ENCODE measurements at regions not wholly inside any gene's neighbourhood (a gene's known extent, or its start where the extent isn't known, plus 50 kb on each side); places are given as distances from the start of the nearest gene placed in this dataset.

DNA sequence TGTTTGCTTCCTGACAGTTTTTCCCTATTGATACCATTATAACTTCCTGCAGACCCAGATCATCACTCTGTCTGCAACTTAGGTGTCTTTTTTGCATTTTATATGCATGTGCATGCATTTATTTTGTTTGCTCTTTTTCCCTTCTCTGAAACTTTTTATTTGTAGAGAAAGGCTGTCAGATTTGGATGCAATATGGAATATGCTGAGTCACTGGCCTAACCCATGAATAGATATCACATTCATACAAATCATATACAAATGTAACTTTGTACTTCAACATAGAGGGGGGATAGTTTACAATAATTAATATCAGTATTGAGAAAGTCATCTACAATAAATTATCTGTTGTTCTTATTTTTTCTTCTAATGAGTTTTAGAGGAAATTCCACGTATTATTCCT, 1465.0 kb downstream of the EFNB2 start:
- DNase-seq = no peak

GRCh38 chr13:105069106-105069505, 1466.4 kb downstream of the EFNB2 start:
- no peak for DNase-seq

DNA sequence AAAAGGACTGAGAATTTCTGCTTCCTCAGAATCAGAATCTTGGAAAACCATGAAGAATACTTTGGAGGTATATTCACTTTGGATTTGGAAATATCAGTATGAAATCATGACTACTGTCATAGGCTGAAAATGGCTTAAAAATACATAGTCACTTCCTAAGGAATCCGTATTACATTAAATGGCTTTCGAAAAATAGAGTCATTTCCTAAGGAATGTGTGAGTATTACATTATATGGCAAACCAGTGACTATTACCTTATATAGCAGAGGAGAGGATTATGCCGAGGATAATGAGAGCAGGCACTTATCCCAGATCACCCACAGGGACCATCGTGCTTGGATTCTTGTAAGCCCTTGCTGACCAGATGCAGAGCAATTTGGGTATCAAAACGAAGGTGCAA, 1471.8 kb downstream of the EFNB2 start:
- no peak for DNase-seq

DNA sequence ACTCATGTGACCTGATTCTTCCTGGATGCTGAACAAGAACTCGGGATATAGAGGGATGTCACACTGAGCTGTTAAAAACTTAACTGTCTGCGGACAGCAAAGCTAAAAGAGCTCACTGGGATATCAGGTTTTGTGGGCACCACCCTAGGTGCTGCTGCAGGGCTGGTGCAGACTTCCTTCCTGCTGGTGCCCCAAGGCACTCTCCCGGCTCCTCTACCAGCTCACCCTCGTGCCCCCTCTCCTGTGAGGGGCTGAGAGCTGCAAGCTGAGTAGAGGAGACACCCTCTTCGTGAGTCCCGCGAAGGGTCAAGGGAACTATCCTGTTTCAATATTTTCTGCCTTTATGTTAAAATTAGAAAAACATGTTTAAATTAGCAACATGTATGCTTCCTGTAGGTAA, 1475.7 kb downstream of the EFNB2 start:
- no peak for DNase-seq

- DNase-seq = no peak
Observed at GRCh38 chr13:105058517-105058916, 1476.9 kb downstream of the EFNB2 start.

- DNase-seq = no peak
Observed at GRCh38 chr13:105052711-105053110, 1482.8 kb downstream of the EFNB2 start.

DNA sequence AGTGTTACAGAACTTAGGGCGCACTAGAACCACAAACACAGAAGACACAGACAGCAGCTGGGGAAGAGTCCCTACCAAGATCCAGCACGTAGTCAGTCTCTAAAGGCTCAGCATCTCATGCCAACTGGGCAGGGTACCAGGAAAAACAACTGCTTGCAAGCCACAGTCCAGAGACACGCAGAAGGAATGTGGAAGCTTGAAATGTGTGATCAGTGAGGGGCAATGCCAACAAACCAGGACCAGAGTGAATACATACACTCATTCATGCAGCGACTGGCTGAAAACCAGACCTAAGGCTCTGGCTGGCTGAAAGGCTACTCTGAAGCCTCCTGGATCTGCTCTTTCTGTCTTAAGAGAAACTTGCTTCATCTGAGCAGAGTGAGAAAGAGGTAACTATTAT, 1484.8 kb downstream of the EFNB2 start:
- no peak for DNase-seq

DNA sequence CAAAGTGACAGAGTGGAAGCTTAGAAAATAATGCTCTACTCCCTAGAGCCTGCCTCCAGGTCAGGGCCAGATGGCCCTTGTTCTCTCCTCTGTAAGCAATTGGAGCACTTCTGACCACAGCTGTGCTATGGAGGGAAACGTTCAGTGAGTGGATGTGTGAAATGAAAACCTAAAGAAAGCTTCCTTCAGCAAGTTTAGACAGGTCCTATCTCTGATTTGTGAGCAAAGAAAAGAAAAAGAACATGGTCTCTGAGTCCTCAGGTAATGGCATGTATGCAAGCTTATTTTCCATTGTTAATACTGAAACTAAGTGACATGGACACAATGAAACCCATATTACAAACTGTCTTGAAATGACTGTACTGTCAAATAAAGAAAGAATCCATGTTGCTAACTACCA, 1486.8 kb downstream of the EFNB2 start:
- DNase-seq = peak; percentile 75

DNA sequence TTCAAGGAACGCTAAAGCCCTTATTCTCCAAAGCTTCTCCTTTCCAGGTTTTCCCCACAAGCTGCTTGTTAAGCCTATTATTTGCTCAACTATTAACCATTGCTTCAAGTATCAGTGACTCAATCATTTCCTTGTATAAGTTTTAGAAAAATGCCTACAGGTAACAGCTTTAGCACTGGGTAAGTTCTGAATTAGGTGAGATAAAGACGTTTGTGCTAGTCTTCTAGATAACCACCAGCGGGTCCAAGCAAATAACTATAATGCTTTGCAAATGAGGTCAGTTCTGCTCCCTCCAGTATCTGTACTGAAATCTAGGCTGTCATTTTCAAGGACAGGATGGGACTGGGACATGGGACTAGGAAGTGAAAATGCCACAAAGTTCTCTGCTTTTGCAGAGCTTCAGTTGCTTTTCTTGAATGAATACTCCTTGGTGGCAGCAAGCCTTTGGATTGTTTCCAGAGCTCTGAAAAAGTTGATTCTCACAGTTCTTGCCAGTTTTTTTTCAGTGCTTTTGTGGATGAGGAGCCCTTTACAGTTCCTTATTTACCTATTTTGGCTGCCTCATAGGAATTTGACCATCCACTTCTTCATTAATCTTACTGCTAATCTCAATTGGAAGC, 1487.7 kb downstream of the EFNB2 start:
- no peak for DNase-seq

DNA sequence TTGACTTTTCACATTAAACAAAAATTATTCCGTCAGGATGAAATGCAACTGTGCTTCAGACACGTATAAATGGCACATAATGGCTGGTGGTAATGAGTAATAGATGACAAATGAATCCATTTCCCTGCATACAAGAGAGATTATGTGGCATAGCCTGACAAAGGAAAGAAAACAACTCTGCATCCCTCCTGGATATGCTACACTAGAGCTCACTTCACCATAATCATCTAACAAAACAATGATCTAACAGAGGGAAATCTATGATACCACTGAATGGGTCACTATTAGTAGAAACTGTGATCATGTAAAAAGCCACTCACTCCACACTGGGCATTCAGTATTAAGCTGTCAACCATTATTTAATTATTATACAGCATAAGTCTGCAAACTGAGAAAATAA, 1498.4 kb downstream of the EFNB2 start:
- DNase-seq = no peak

DNA sequence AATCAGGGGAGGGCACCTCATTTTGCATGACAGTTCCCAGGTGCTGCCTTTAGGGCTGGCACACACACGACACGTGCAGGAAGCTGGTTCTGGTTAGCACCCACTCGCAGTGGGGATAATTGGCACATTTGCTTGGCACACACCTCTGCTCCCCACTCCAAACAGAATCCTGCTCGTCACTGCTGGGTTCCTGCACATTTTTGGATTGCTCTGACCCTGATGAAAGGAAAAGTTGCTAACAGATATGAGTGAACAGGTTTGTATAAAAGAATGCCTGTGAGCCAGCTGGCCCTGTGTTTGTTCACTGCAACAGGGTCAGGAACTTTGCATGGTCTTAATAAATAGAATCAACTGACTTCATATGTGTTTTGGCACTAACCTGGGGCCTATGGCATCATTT, 1500.4 kb downstream of the EFNB2 start:
- no peak for DNase-seq

DNA sequence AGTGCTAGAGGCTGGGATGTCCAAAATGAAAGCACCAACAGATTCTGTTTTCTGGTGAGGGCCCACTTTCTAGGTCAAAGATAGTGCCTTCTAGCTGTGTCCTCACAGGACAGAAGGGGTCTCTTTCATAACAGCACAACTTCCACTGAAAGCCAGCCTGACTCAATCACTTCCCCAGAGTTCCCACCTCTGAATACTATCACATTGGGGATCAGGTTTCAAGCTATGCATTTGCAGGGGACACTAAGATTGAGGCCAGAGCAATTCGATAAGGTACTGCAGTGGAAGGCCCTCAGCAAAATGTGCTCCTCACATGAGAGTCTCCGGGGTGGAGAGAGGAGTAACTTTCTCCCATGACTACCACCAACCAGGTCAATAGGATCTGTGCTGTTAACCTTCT, 1501.5 kb downstream of the EFNB2 start:
- no peak for DNase-seq

- peak; percentile 5 for DNase-seq
Observed at GRCh38 chr13:105031306-105031705, 1504.2 kb downstream of the EFNB2 start.

DNA sequence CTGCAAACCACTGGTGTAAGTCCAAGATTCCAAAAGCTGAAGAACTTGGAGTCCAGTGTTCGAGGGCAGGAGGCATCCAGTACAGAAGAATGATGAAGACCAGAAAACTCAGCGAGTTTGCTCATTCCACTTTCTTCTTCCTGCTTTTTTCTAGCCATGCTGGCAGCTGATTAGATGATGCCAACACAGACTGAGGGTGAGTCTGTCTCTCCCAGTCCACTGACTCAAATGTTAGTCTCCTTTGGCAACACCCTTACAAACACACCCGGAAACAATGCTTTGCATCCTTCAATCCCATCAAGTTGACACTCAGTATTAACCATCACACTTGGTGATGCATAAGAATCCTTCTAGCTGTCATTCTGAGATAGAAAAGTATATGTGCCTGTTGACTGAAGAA, 1504.6 kb downstream of the EFNB2 start:
- no peak for DNase-seq

GRCh38 chr13:105019073-105019472, 1516.4 kb downstream of the EFNB2 start:
- no peak for DNase-seq

DNA sequence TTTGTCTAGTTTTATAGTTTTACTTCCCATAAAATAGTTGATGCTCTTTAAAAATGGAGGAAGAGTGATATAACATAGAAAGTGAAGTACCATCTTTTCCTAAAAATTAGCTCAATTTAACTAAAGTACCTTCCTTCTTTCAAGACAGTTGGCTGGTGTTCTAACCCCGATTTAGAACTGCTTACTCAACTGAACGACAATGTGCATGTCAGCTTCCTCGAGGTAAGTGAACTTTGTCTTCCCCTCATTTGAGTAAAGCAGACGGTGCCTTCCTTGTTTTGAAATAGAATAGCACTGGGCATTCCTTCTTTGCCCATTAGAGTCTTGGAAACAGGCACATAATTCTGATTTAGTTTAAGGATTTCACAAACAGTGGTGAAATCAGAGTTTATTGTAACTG, 1519.2 kb downstream of the EFNB2 start:
- no peak for DNase-seq

GRCh38 chr13:105008604-105009003, 1526.9 kb downstream of the EFNB2 start:
- DNase-seq = no peak

GRCh38 chr13:105007166-105007808, 1528.2 kb downstream of the EFNB2 start:
- DNase-seq = no peak

DNA sequence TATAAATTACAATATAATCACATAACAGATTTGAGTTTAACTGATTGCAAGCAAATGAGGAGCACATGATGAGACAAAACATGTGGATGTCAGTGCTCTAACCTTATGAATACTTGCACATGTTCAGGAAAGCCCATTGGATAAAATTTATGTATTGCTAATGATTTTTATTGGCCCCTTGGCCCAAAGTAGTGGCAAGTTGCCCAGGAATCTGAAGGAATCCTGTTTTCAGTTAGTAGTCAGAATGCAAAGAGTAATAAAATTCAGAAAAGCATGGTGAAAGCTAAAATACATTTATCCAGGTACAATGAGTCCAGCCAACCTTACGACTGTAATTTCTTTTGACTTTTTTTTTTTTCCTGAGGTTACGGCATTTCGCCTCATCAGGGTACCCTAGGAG, 1539.4 kb downstream of the EFNB2 start:
- DNase-seq = no peak

DNA sequence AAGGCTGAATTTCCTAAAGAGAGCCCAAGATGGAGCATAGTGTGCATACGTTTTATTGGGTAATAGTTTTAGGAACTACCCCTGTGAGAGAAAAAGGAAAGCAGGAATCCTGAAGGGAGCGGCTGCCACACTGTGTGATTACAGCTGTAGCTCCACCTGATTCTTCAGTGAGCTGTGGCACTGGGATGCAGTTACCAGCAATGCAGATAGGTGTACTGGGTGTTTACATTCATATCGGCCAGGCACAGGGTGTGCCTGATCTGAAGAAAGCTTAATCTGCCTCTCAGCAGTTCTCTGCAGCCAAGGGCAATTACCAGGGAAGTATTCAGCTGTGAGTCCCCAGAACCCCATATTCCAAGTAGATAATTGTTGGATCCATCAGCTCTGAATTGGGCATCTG, 1541.8 kb downstream of the EFNB2 start:
- no peak for DNase-seq

- no peak for DNase-seq
Observed at GRCh38 chr13:104987621-104988020, 1547.8 kb downstream of the EFNB2 start.

DNA sequence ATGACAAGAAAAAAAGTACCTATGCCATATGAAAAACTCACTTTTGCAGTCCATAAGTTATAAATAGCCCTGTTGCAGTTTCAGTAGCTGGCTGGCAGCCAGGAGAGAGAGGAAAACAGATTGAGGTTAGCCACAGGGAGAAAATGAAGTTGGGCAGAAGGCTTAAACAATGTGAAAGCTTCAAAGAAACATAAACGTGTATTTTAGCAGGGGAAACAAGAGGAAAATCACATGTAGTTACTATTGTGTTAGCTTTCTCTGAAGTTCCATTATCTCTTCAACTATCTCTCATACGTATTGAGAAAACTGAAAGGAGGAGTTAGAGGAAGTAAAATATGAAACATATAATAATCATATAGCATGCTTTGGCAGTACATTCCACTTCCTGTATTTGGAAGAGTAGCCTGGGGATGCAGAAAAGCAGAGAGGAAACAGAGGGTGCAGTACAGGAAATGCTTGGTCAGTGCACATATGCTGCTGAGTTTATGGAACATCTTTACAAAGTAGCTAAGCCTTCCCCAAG, 1551.1 kb downstream of the EFNB2 start:
- peak; percentile 45 for DNase-seq

- no peak for DNase-seq
Observed at GRCh38 chr13:104983601-104984000, 1551.9 kb downstream of the EFNB2 start.

- DNase-seq = no peak
Observed at GRCh38 chr13:104980586-104980985, 1554.9 kb downstream of the EFNB2 start.
